ENCODE measurements at regions not wholly inside any gene's neighbourhood (a gene's known extent, or its start where the extent isn't known, plus 50 kb on each side); places are given as distances from the start of the nearest gene placed in this dataset.

DNA sequence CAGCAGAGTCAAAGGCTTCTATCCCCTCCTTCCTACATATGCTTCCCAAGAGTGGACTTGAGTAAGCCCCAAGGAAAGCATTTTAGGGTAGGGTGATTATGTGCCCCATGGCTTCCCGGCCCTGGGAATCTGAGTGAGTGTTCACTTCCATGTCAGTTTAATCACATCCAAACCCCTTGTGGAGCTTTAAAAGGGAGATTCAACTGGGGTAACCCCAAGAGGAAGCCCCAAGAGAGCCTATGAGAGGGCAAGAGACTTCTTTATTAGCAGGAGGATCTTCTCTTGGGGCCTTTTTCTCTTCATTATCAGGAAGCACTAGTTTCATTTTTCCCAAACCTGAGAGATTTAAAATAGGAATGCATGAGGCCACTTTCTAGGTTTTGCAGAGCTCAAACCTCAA, 97.0 kb upstream of the IRF2BP2 start:
- no TSS peak for BruUV-seq (replicated peaks)
- TF ChIP-seq, protein P1, sequence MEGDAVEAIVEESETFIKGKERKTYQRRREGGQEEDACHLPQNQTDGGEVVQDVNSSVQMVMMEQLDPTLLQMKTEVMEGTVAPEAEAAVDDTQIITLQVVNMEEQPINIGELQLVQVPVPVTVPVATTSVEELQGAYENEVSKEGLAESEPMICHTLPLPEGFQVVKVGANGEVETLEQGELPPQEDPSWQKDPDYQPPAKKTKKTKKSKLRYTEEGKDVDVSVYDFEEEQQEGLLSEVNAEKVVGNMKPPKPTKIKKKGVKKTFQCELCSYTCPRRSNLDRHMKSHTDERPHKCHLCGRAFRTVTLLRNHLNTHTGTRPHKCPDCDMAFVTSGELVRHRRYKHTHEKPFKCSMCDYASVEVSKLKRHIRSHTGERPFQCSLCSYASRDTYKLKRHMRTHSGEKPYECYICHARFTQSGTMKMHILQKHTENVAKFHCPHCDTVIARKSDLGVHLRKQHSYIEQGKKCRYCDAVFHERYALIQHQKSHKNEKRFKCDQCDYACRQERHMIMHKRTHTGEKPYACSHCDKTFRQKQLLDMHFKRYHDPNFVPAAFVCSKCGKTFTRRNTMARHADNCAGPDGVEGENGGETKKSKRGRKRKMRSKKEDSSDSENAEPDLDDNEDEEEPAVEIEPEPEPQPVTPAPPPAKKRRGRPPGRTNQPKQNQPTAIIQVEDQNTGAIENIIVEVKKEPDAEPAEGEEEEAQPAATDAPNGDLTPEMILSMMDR (IDR thresholded peaks at IDR 0.05 in 2 of 3, conservative IDR thresholded peaks at IDR 0.05 in 1 of 3; ENCODE audit: borderline replicate concordance in 1 of 3, insufficient read depth in 1 of 3, low read depth in 2 of 3, low read length in 2 of 3), result no peak
- no peak for TF ChIP-seq POLR2A (IDR thresholded peaks at IDR 0.05; ENCODE audit: borderline replicate concordance, extremely low read depth, insufficient read depth, insufficient read length)
- no peak for TF ChIP-seq TCF7L2 (IDR thresholded peaks at IDR 0.05; ENCODE audit: borderline replicate concordance, extremely low read depth, insufficient read depth, insufficient read length)
- TF ChIP-seq SRF (IDR thresholded peaks at IDR 0.05; ENCODE audit: low read depth), result no peak
- no peak for TF ChIP-seq EGR1 (IDR thresholded peaks at IDR 0.05; ENCODE audit: low read depth)
- TF ChIP-seq, protein P2, sequence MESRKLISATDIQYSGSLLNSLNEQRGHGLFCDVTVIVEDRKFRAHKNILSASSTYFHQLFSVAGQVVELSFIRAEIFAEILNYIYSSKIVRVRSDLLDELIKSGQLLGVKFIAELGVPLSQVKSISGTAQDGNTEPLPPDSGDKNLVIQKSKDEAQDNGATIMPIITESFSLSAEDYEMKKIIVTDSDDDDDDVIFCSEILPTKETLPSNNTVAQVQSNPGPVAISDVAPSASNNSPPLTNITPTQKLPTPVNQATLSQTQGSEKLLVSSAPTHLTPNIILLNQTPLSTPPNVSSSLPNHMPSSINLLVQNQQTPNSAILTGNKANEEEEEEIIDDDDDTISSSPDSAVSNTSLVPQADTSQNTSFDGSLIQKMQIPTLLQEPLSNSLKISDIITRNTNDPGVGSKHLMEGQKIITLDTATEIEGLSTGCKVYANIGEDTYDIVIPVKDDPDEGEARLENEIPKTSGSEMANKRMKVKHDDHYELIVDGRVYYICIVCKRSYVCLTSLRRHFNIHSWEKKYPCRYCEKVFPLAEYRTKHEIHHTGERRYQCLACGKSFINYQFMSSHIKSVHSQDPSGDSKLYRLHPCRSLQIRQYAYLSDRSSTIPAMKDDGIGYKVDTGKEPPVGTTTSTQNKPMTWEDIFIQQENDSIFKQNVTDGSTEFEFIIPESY (IDR thresholded peaks at IDR 0.05; ENCODE audit: extremely low read depth, insufficient replicate concordance, low read length), result no peak
- TF ChIP-seq CBX3 (IDR thresholded peaks at IDR 0.05; ENCODE audit: low read depth), result no peak
- TF ChIP-seq FOSL1 (IDR thresholded peaks at IDR 0.05; ENCODE audit: low read depth), result no peak
- no peak for TF ChIP-seq ZFX (IDR thresholded peaks at IDR 0.05)
- no peak for TF ChIP-seq CEBPB (IDR thresholded peaks at IDR 0.05; ENCODE audit: low read depth)
- TF ChIP-seq POLR2AphosphoS5 (IDR thresholded peaks at IDR 0.05; ENCODE audit: low read depth, low read length), result no peak
- TF ChIP-seq RAD21 (IDR thresholded peaks at IDR 0.05; ENCODE audit: low read depth), result no peak
- no peak for TF ChIP-seq EZH2phosphoT487 (IDR thresholded peaks at IDR 0.05; ENCODE audit: borderline replicate concordance)
- TF ChIP-seq, protein P3, sequence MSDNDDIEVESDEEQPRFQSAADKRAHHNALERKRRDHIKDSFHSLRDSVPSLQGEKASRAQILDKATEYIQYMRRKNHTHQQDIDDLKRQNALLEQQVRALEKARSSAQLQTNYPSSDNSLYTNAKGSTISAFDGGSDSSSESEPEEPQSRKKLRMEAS (IDR thresholded peaks at IDR 0.05), result no peak
- TF ChIP-seq, protein P4, sequence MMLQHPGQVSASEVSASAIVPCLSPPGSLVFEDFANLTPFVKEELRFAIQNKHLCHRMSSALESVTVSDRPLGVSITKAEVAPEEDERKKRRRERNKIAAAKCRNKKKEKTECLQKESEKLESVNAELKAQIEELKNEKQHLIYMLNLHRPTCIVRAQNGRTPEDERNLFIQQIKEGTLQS (IDR thresholded peaks at IDR 0.05), result no peak
- no peak for TF ChIP-seq JUND (IDR thresholded peaks at IDR 0.05)
- TF ChIP-seq EZH2 (IDR thresholded peaks at IDR 0.05), result no peak

More for the DNA sequence above, 97.0 kb upstream of the IRF2BP2 start:
- H3K4me1 ChIP-seq (ENCODE audit: control insufficient read depth in 1 of 2, insufficient read depth in 2 of 2, low read length in 2 of 2), result no peaks in the 10 kb centered on the region
- ChIA-PET CTCF (no interaction called here), RAD21 (ENCODE audit: low non-redundant PET in 1 of 2, low total read pairs in 2 of 2, uncharacterized antibody in 2 of 2, unreplicated experiment in 2 of 2) (no interaction called here), POLR2A (no interaction called here)
- no peak overlapping the region for H3K4me2 ChIP-seq (ENCODE audit: low read length)
- no peak overlapping the region for H3K27ac ChIP-seq (ENCODE audit: low read depth, low read length)
- no peak overlapping the region for H3K4me3 ChIP-seq (replicated peaks in 1 of 2; ENCODE audit: low read depth in 1 of 2, low read length in 2 of 2)
- no peak overlapping the region for H3K9ac ChIP-seq (ENCODE audit: low read length)
- H3K27me3 ChIP-seq (ENCODE audit: insufficient read depth, low read length), result no peaks in the 10 kb centered on the region
- no peaks in the 10 kb centered on the region for H4K20me1 ChIP-seq (ENCODE audit: insufficient read depth)
- H3K9me2 ChIP-seq (ENCODE audit: insufficient read depth), result no peaks in the 10 kb centered on the region
- no peaks in the 10 kb centered on the region for H3K9me3 ChIP-seq (ENCODE audit: control insufficient read depth in 1 of 2, insufficient read depth in 1 of 2, low read depth in 1 of 2, low read length in 2 of 2)
- intact Hi-C loops (cut with micrococcal nuclease), result no loop called here
- no peaks in the 10 kb centered on the region for H3K79me2 ChIP-seq (ENCODE audit: insufficient read depth, low read length)
- H2AFZ ChIP-seq (ENCODE audit: low read depth, low read length, poor library complexity, severe bottlenecking), result no peak overlapping the region
- ATAC-seq (no peak), DNase-seq (ENCODE audit: low read depth, low spot score) (no peak)
- H3K36me3 ChIP-seq (ENCODE audit: control insufficient read depth in 1 of 2, insufficient read depth in 2 of 2, low read length in 2 of 2), result no peaks in the 10 kb centered on the region
